ENCODE measurements at regions not wholly inside any gene's neighbourhood (a gene's known extent, or its start where the extent isn't known, plus 50 kb on each side); places are given as distances from the start of the nearest gene placed in this dataset.
"Not testable (repeated sequence)": the region's sequence is repeated elsewhere in the genome, so short reads cannot be mapped to it uniquely, and the experiment has no call there.

- DNase-seq (ENCODE audit: low read depth, low spot score), result no peak
These were observed 342.7 kb downstream of the GPD2 start for GRCh38 chr2:156778916-156779315.

GRCh38 chr2:156779416-156780120, 343.4 kb downstream of the GPD2 start:
- DNase-seq (ENCODE audit: low read depth, low spot score), result no peak

- not testable (repeated sequence) for DNase-seq (ENCODE audit: low read depth, low spot score)
These were observed 345.5 kb downstream of the GPD2 start for GRCh38 chr2:156781677-156782076.

GRCh38 chr2:156784020-156784701, 348.0 kb downstream of the GPD2 start:
- DNase-seq (ENCODE audit: low read depth, low spot score), result peak; percentile 36

GRCh38 chr2:156787517-156787916, 351.3 kb downstream of the GPD2 start:
- DNase-seq (ENCODE audit: low read depth, low spot score), result no peak

- no peak for DNase-seq (ENCODE audit: low read depth, low spot score)
These were observed 354.3 kb downstream of the GPD2 start for GRCh38 chr2:156790343-156791037.

GRCh38 chr2:156792242-156792840, 356.2 kb downstream of the GPD2 start:
- DNase-seq (ENCODE audit: low read depth, low spot score), result no peak

- no peak for DNase-seq (ENCODE audit: low read depth, low spot score)
These were observed 361.7 kb downstream of the GPD2 start for GRCh38 chr2:156797832-156798231.

- DNase-seq (ENCODE audit: low read depth, low spot score), result peak; percentile 16
These were observed 364.0 kb downstream of the GPD2 start for GRCh38 chr2:156800065-156800653.

GRCh38 chr2:156800781-156801361, 364.7 kb downstream of the GPD2 start:
- peak; percentile 35 for DNase-seq (ENCODE audit: low read depth, low spot score)

GRCh38 chr2:156803243-156803642, 367.1 kb downstream of the GPD2 start:
- DNase-seq (ENCODE audit: low read depth, low spot score), result peak; percentile 8

- DNase-seq (ENCODE audit: low read depth, low spot score), result no peak
These were observed 367.8 kb downstream of the GPD2 start for GRCh38 chr2:156803967-156804366.

- no peak for DNase-seq (ENCODE audit: low read depth, low spot score)
These were observed 373.9 kb downstream of the GPD2 start for GRCh38 chr2:156810094-156810493.

GRCh38 chr2:156812496-156812895, 376.3 kb downstream of the GPD2 start:
- no peak for DNase-seq (ENCODE audit: low read depth, low spot score)

- DNase-seq (ENCODE audit: low read depth, low spot score), result no peak
These were observed 381.3 kb downstream of the GPD2 start for GRCh38 chr2:156817430-156817829.

- no peak for DNase-seq (ENCODE audit: low read depth, low spot score)
These were observed 382.0 kb downstream of the GPD2 start for GRCh38 chr2:156818221-156818620.

GRCh38 chr2:156818944-156819343, 382.8 kb downstream of the GPD2 start:
- no peak for DNase-seq (ENCODE audit: low read depth, low spot score)

GRCh38 chr2:156826341-156826933, 390.3 kb downstream of the GPD2 start:
- DNase-seq (ENCODE audit: low read depth, low spot score), result peak; percentile 71

- DNase-seq (ENCODE audit: low read depth, low spot score), result no peak
These were observed 398.3 kb downstream of the GPD2 start for GRCh38 chr2:156834431-156834830.

GRCh38 chr2:156837635-156838370, 401.6 kb downstream of the GPD2 start:
- no peak for DNase-seq (ENCODE audit: low read depth, low spot score)
